Fibroblast of skin of back (primary cell): ENCODE measurements at regions not wholly inside any gene's neighbourhood (a gene's known extent, or its start where the extent isn't known, plus 50 kb on each side); places are given as distances from the start of the nearest gene placed in this dataset.
A peak's percentile ranks its signal among the peaks of the same experiment; 100 is the strongest.
"Not testable (repeated sequence)": the region's sequence is repeated elsewhere in the genome, so short reads cannot be mapped to it uniquely, and the experiment has no call there.

Experiments
- DNase-seq: peaks from one replicate; pipeline ENCODE4 v3.0.0-alpha.2; 2013

DNA sequence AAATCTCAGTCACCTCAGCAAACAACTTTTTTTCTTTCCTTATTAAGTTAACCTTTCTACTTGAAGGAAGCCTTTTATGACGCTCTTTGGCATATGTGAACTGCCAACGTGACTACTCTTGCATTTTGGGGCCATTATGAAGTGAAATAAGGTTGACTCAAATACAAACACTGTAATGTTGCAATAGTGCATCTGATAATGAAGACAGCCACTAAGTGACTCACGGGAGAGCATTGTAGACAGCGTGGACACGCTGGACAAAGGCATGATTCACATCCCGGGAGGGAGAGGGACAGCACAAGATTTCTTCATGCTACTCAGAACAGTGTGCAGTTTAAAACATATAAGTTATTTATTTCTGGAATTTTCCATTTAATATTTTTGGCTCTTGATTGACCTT is 560.8 kb downstream of the ETS1 start:
- DNase-seq, result peak; percentile 96

DNA sequence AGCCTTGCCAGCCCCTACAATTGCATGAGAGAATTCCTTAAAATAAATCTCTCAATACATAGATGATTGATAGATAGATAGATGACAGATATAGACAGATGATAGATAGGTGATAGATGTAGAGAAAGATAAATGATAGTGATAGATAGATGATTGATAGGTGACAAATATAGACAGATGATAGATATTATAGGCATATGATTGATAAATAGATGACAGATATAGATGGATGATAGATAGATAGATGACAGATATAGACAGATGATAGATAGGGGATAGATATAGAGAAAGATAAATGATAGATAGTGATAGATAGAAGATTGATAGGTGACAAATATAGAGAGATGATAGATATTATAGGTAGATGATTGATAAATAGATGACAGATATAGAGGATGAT is 564.6 kb downstream of the ETS1 start:
- no peak for DNase-seq

DNA sequence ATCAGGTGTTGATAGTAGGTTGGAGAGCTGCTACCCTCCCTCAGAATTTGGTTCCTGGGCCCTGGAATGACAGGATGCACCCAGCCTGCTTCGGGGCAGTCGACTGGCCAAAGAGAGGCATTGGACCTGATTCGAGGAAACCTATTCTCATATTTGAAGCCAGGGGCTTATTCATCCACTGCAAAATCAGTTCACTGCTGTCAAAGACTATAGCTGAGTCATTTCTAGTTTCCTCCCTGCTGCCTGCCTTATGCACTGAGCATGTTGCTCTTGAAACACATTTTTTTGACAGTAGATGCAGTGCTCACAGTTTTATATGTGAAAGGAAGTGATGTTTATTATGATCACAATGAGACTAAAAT is 565.4 kb downstream of the ETS1 start:
- peak; percentile 65 for DNase-seq

DNA sequence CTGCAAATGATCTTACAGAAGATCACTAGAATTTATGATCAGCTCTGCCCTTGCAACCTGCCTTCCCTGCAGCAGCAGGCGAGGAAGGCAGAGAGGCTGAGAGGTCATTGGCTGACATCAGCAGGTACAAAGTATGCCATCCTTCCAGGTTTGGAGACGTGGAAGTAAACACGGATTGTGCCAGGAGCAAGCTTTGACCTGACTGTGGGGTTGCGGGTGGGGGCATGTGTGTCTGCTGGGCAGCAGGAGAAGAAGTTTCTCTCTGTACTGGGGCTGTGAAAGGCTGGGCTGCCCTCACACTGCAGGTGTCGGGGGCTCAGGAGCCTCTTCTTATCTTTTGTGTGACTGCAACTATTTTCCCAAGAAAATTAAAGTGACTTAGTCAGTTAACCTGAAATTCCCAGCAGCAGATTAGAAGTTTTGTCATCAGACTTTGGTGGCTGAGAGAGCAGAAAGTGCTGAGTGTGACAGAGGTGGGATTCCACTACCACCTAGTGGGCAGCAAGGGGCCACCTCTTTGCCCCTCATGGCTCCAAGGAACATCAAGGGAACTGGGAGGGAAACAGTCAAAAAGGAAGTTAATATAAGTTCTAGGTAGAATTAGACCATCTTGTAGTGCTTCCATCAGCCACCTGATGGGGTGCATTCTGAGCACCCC is 565.9 kb downstream of the ETS1 start:
- DNase-seq, result peak; percentile 40

DNA sequence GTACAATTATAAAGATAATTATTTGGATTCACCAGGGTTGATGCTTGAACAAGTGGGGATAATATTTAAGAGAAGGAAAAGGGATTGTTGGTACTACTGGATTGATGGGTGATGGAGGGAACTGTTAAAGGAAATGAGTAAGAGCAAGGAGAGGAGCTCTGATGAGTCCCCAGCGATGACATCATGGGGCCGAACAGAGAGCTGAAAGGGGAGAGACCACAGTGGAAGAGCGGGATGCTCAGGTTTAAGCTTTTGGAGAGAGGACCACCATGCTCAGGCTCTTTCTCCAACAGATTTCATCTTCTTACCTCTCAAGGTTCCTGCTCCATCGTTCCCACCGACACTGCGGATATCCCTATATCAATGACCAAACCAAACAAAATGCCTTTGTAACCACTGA is 568.7 kb downstream of the ETS1 start:
- no peak for DNase-seq

DNA sequence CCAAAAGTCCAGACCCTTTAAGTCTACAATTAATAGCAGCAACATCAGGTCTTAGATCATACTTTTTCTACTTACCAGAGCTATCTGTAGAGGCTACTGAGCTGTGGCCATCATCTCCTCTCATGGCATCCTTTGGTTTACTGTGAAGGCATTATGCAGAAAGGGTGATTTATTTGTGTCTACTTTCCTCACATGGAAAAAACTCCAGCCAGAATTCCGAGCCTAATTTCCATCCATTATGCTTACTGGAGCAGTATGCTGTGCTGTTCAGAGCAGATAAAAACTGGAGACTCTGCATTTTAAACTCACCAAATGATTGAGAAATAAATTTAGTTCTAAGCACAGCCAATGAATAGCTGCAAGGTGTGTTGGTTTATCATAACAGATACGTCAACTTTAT is 581.8 kb downstream of the ETS1 start:
- no peak for DNase-seq

DNA sequence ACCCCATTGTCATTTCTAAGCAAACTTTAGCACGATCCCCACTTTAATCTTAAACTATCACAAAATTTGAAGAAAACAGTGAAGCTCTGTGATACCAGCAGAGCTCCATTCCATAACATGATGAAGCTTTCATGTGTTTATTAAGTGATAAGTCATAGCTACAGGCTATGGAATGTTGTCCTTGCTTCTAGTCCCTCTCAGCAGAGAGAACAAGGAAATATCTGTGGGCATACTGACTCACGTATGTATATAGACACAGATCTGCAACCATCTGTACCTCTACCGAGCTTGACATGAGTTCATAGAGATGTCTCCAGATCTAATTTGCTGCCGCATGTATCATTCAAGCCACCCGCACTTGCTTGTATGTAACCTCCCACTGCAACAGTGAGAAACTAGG is 588.9 kb downstream of the ETS1 start:
- peak; percentile 70 for DNase-seq

DNA sequence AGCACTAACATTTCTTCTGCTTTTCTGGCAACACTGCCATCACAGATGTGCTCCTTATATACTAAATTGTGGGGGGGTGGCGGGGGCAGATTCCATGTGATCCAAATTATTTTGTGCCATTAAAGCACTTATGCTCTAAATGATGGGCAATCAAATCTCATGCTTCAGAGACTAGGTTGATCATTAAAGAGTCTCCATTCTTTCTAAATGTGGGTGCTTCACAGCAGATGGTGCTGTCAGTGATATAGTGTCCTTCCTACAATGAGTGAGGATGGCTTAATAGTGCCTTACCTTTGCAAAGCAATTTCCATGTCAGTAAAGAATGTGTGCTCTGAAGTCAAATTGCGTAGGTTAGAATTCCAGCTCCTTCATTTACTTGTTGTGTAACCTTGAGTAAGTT is 589.8 kb downstream of the ETS1 start:
- no peak for DNase-seq

DNA sequence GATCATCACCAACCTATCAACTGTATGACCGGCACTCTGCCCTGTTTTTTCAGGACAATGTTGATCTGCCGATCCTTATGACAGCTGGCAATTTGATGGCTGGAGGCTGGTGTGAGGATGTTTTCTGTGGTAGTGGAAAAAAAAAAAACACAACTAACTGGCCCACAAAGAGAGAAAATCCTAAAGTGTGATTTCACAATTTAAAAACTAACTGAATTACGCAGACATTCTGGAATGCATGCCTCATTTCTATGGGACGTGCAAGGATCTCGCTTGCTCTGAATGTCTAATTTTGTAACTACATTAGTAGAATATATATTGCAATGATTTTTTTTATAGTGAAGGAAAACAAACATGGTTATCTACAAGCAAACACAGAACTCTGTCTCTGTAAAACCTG is 590.5 kb downstream of the ETS1 start:
- peak; percentile 66 for DNase-seq

DNA sequence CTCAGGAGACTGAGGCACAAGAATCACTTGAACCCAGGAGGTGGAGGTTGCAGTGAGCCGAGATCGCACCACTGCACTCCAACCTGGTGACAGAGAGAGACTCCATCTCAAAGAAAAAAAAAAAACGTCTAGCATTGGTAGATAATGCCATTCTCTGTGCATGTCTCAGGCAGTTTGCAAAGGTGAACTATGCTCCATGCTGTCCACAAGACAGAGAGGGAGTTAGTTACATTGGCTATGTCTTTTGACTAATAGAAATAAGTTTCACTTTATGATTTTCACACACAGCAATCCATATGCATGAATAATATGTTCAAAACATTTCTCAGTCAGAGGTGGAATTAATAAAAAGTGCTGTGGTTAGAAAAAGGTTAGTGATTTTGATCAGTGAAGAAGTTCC is 591.4 kb downstream of the ETS1 start:
- no peak for DNase-seq

DNA sequence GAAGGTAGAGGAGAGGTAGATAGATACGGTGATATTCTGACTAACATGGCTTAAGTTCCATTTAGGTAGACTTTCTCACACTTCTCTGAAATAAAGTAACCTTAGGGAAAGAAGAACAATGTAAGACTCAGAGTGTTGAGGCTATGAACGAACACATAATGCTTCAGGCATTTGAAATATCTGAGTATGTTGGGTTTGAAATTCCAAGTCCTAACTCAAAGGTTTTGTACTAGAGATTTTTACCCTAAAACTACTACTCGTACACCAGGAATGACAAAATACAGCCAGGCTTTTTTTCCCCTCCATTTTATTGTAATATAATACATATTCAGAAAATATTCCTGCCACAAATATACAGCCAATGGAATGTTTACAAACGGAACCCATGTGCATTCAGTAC is 592.6 kb downstream of the ETS1 start:
- DNase-seq, result peak; percentile 87

DNA sequence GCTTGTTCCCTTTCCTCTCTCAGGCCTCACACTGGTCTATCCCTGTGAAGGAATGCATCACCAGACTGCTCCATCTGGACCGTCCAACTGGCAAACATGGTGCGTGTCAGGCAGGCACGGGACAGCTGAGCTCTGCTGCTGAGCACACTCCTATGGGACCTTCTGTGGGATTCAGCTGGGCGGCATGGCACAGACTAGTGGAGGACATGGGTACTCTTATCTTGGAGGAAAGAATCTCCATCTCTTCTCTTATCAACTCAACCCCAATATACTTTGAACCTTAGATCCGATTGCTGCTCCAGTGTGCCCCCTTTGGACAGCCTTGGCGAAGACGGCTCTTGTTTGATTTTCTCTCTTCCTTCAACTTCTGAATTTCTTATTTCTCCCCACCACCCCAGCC is 593.6 kb downstream of the ETS1 start:
- no peak for DNase-seq

DNA sequence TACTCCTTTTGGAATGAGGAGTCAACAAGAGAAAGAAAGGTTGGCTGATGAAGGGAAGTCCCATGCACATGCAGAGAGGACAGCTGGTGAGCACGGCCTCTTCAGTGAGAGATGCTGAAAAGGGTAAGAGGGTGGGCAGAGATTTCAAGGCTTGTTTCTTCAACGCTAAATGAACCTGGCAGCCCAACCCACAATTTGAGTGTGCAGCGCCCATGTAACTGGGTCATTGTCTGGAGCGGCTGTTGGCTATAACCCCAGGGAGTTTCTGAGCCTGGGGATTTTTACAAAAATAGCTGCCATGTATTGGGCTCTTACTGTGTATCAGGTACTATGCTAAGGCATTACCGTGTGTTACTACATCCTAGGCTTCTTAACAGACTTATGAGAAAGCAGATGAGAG is 594.1 kb downstream of the ETS1 start:
- no peak for DNase-seq

DNA sequence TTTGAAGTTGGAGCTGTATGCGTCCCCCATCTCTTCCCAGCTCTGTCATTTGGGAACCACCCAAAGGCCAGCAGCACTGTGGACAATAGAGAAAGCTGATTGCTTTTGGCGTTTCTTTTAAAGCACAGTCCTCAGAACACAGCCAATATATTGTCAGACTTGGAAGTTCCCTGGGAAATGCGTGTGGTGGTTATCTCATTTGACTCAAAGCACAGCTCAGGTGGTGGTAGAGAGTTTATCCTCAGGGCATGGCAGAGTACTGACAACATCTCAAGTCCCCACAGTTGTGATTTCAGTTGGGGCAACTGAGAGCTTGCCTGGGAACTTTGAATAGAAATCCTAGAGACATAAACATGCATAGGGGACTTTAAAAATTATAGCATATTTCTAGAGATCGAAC is 601.3 kb downstream of the ETS1 start:
- DNase-seq, result no peak

DNA sequence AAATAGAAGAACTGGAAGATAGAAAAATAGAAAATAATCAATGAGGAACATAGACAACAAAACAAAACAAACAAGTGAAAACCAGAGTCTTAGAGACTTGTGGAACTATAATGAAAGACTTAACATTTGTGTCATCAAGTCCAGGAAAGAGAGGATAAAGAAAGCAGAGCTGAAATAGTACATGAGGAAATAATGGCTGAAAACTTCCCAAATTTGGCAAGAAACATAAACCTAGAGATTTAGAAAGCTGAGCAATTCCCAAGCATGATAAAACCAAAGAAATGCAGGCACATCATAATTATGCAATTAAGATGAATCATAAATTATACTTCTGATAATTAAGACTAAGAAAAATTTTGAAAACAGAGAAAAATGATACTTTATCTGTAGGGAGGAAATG is 614.5 kb downstream of the ETS1 start:
- no peak for DNase-seq

DNA sequence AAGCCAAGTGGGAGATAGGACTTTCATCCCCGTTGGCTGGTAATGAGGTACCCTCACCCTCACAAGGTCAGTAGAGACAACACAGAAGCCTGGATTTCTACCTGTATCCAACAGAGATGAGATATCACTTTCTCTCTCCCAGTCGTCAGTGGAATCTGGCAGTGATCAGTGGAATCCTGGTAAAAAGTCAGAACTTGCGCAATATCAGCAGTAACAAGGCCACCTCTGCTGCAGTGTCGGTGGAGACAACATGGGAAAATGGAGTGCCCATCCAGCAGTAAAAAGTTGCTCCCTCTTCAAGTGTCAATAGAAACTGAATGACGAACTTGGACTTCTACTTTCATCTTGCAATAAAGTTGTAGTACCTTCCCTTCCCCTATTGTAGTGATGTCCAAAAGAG is 615.9 kb downstream of the ETS1 start:
- DNase-seq, result no peak

DNA sequence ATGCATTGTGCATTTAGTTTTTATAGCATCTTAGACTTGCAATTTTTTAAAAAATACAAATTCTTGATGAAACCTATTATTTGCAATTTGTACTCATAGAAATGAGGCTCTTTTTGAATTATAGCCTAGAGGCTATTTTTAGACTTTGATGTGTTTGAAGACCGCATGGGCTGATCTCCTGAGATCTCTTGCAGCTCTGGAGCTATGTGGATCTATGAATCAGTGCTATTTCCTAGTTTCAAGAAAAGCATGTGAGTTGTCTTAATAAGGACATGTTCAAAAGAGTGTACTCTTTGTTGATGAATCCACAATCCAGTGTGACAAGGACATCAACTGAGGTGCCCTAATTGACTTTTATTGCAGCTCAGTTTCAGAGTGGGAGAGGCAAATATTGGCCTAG is 620.5 kb downstream of the ETS1 start:
- DNase-seq, result no peak

DNA sequence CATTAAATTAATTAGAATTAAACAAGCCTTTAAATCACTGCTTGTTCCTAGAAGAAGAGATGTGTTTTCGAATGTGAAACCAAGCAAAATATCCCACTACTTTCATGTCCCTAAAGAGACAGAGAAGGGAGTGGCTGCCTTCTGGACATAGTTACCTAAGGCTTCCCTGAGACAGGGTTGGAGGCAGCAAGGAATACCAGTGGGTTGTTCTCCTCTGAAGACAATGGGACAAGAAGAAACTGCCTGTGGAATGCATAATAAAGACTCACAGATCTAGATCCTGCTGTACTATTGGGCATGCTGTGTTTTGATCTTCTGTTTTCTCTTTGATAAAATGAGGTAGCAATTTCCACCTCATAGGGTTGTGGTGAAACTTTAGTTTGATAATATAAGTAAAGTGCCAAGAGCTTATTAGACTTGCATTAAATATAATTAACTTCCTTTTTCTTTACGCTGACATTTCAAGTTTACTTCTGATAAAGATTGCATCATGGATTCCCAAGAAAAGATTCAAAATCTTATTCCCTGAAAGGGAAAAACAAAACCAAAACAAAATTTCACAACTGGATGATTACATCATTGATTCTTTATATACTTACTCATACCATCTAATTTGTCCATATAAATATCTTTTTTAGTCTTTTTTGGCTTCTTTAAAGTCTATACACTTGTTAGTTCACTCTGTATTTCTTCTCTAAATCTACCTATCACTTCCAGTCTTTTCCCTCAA is 621.3 kb downstream of the ETS1 start:
- DNase-seq, result no peak

DNA sequence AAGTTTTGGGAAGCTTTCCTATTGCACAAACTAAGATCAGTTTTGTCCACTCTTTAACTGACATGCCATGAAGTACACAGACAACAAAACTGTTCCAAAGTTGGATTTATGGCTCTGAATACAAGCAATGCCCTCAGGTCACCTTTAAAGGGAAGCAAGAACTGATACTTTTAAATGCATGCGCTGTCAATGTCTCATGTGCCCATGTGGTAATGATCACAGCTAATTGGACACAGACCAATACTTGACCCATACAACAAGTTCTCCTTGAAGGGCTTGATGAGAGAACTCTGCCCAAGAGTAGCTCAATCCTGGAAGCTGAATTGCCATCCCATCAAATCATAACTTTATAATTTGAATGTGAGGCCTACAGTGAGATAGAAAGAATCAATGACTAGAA is 624.9 kb downstream of the ETS1 start:
- no peak for DNase-seq

DNA sequence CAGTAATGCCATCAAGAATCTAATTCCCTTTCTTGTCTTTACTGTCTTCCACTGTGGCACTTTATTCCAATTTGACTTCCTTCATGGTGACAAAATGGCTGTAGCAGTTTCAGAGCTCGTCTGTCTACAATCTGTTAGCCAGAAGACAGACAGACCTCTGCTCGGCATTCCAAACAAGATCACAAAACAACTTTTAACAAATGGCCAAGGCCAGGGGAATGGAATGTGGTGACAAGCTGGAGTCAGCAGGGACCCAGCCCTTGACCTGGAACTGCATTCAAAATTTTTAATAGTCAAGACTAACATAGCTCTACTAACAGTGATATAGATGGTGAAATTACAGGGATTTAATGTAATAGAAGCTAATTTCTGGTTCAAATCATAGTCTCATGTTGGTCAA is 637.2 kb downstream of the ETS1 start:
- no peak for DNase-seq

DNA sequence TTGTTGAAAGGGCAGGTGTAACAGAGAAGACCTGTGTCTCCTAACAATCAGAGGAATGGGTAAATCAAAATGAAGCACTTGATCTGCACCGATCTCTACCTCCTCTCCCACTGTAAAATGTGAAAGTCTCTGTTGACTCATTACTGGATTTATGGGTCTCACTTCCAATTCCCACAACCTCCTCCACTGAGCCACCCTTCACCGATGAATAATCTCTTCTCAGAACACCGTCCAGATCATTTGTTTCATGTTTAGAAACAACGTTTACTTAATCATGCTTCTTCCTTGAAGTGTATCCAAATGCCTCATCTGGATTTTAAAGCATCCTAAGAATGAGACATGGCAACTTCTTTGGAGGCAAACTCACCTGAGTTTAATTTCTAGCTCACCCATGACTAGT is 643.6 kb downstream of the ETS1 start:
- no peak for DNase-seq

DNA sequence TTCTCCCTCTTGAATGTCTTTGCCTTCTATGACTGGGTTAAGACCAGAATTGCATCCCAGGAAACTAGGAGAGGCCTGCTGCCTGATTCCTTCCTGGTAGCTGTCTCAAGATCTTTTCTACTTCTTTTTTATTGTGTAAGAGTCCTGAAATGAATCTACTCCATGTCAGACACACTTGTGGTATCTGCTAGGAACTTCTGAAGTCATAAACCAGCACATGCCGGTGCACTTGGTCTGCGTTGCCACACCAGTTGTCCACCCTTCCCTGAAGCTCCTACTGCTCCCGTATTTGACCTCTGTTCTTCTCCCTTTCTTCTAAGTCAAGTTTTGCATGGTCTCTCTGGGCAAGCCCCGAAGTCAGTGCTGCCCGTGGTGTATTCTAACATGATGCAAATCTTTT is 644.2 kb downstream of the ETS1 start:
- no peak for DNase-seq

DNA sequence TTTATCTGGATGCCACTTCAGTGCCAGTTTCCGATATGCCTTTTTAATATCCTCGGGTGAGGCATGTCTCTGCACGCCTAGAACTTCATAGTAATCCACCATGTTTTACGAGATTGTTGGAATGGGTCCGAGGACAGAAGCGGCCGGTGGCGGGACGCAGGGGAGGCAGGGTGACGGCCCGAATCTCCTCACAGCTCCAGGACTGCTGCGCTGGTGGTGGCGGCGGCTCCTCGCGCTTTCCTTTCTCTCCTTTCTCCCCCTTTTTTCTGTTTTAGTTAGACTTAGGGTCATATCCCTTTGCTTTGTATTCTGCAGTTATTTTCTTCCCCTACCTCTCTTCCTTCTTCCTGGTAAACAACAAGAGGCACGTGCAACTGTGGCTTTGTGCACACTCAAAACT is 645.8 kb downstream of the ETS1 start:
- DNase-seq, result not testable (repeated sequence)

DNA sequence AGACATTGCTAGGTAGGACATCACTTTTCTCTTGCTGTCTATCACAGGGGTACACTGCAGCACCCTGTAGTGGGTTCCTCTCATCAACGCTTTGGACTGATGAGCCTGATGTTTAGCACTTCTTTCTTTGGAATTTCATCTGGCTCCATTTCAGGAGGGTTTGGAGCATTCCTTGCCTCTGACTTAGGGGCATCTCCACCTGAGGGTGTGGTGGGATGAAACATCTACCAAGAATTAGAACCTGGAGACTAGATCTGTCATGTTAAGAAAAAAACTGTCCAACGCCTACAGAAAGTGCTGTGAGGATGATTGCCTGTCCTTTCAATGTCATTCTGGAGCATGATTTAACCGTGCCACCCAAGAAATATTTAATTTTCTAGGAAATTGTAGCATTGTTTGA is 648.4 kb downstream of the ETS1 start:
- DNase-seq, result no peak

DNA sequence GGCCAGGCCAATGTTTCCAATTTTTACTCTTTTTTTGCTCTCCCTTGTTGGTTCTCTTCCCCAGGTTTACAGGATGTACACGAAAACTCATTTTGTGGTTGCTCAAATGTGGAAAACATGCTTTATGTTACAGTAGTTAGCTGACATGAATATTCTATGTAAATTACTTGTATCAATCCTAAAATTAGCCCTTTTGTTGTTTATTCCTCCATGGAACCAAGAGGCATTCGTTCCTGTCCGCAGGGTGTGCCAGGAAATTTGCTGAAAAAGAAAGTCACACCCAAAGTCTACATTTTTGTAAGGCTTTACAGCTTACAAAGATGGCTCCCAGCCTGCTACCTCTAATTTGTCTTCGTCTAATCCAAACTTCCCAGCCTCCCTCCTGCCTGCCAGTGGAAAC is 652.3 kb downstream of the ETS1 start:
- no peak for DNase-seq
